Keratinocyte (primary cell): ENCODE measurements at regions not wholly inside any gene's neighbourhood (a gene's known extent, or its start where the extent isn't known, plus 50 kb on each side); places are given as distances from the start of the nearest gene placed in this dataset.

ENCODE experiments used
- EZH2 ChIP-seq: IDR thresholded peaks from one replicate; pipeline ENCODE4 v1.6.1; 2012; ENCODE audit warnings: inconsistent platforms, mild to moderate bottlenecking, low read length, moderate library complexity
- TF ChIP-seq, protein P1 (sequence below), 3 experiments: IDR thresholded peaks in 1 of 3; conservative IDR thresholded peaks in 1 of 3; optimal IDR thresholded peaks in 1 of 3; 2 replicates in 2 of 3; 3 replicates in 1 of 3; pipeline versions ENCODE3 to v1.5.1; 2011; ENCODE audit warnings: low read length in 3 of 3, mild to moderate bottlenecking in 3 of 3, moderate library complexity in 2 of 3, control low read depth in 1 of 3, inconsistent platforms in 1 of 3; ENCODE audit not compliant: insufficient read depth in 2 of 3; ENCODE audit errors: extremely low read depth in 1 of 3

DNA sequence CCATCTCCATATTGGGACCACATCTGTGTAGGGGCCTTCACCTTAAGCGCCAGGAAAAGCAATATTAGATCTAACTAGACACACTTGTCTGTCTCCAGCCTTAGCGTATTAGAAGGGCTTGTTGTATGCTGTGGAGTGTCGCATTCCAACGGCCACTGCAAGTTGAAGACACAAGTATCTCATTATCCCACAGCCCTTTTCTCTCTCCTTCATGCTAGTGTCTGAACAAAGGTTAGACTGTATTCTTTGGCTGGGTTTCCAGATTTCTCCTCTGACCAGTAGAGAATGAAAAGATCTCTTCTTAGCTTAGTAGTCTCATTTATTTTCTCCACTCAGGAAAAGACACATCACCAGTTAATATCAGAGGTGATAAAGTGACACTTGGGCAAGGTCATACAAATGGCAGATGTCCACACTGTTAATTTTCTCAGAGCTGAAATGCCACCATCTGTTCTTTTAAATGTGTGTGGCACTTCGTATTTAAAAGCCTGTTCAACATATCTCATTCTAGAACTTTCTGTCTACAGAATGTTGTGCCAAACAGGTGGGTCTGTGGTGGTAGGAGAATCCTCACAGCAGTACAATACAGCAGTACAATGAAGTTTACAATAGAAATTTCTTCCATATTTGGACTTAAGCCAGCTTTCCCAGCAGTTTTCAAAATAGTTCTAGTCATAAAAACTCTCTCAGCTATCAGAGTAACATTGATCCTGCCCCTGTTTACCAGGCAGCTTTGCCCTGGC, 94.0 kb upstream of the ITGA6 start:
- TF ChIP-seq, protein P1, sequence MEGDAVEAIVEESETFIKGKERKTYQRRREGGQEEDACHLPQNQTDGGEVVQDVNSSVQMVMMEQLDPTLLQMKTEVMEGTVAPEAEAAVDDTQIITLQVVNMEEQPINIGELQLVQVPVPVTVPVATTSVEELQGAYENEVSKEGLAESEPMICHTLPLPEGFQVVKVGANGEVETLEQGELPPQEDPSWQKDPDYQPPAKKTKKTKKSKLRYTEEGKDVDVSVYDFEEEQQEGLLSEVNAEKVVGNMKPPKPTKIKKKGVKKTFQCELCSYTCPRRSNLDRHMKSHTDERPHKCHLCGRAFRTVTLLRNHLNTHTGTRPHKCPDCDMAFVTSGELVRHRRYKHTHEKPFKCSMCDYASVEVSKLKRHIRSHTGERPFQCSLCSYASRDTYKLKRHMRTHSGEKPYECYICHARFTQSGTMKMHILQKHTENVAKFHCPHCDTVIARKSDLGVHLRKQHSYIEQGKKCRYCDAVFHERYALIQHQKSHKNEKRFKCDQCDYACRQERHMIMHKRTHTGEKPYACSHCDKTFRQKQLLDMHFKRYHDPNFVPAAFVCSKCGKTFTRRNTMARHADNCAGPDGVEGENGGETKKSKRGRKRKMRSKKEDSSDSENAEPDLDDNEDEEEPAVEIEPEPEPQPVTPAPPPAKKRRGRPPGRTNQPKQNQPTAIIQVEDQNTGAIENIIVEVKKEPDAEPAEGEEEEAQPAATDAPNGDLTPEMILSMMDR (optimal IDR thresholded peaks at IDR 0.05 in 1 of 3, IDR thresholded peaks at IDR 0.05 in 1 of 3, conservative IDR thresholded peaks at IDR 0.05 in 1 of 3; ENCODE audit: extremely low read depth in 1 of 3, insufficient read depth in 2 of 3, low read length in 3 of 3) = no peak
- TF ChIP-seq EZH2 = no peak
